ENCODE measurements at regions not wholly inside any gene's neighbourhood (a gene's known extent, or its start where the extent isn't known, plus 50 kb on each side); places are given as distances from the start of the nearest gene placed in this dataset.

DNA sequence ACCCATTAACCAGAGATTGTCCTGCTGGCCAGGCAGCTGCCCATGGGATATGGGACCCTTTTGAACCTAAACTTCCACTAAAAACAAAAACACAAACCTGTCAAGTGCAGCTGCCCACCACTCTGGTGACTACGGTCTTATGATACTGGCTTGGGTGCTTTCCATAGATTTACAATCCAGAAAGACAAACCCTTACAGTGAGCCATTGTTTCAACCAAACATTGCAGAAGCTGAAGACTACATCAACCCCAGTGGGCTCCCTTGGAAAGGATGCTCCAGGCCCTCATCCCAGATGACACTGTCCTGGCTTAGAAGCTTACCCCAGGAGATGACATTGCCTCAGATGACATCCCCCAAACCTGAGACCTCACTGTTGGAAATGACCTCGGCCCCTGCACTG lies 56.9 kb upstream of the WNT11 start:
- DNase-seq: no peak
- Histone ChIP-seq H3K27me3 (no peaks in the 10 kb centered on the region), H3K9me3 (no peaks in the 10 kb centered on the region), H3K4me3 (no peak overlapping the region), H3K36me3 (no peaks in the 10 kb centered on the region)

DNA sequence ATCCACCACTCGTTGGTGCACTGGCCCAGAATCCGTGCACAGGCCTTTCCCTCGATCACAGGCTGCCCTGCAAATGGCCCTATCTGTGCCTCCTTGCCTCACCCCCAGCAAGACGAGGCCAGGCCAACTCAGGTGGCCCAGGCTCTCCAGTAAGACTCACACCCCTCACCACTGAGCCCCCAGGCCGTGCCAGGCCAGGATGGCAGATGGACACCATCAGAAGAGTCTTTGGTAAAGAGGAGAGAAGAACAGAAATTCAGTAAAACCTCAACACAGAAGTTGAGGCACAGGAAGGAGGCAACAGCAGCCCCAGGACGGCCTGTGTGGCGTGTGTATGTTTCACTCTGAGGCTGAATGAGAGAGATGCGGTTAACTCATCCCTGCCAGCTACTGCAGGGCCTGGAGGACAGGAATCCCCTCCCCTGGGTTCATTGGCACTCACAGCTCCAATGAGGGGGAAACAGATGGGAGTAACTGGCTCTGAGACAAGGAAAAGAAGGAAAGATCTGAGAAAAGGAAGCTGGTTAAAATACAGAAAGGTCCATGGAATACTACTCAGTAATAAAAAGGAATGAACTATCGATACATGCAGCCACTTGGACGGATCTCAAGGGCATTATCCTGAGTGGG lies 54.1 kb upstream of the WNT11 start:
- Histone ChIP-seq H3K36me3 (no peaks in the 10 kb centered on the region), H3K9me3 (no peaks in the 10 kb centered on the region), H3K4me3 (no peak overlapping the region), H3K27me3 (no peaks in the 10 kb centered on the region)
- DNase-seq: no peak

DNA sequence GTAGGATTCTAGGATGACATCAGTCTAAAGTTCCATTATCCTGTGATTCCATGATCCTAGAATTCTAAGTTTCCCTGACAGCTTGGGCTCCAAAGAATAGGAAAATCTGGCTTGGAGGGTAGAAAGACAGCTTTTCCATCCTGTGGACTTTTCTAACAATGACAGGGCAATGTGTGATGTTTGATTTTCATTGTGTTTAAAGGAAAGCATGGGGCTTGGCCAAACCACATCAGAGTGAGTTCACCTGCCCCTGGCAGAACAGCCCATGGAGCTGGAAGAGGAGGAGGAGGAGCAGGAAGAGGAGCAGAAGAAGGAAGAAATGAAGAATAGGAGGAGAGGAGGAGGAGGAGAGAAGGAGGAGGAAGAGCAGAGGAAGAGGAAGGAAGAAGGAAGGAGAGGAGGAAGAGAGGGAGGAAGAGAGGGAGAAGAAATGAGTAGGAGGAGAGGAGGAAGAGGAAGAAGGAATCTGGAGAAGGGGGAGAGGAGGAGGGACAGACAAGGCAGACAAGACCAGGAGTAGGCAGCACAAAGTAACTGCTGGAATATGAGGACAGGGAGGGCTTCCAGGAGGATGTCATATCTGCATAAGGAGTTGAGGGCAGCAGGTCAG lies 53.1 kb upstream of the WNT11 start:
- Histone ChIP-seq H3K4me3 (no peak overlapping the region), H3K9me3 (no peaks in the 10 kb centered on the region), H3K27me3 (no peaks in the 10 kb centered on the region), H3K36me3 (no peaks in the 10 kb centered on the region)
- no peak for DNase-seq

DNA sequence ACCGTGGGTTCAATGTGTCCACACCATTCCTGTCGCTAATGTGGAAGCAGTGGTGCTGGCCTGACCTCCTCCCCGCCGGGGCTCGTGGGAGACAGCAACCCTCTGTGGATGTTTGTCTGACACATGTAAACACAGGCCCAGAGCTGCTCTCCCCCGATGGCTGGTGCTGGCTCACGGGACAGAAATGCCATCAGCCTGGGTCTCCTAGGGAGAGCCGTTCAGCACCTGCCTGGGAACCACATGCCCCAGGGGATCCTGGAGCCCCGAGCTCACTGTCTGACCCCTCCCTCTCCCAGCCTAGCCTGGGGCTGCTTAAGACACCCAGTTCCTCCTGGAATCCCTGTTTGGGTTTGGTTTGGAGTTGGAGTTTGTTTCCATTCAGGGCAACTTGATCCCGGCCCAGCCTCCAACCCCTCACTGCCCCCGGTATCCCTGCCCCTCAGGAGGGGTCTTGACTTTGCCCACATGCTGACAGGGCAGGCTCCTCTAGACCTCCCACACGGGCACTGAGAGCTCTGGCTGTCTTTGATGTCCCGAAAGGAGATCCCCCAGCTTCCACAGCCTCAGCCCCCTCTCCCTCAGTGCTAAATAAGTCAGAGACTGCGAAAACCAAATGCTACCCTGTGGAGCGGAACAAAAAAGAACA lies 50.9 kb upstream of the WNT11 start:
- no peak for DNase-seq
- Histone ChIP-seq H3K9me3 (no peaks in the 10 kb centered on the region), H3K36me3 (no peaks in the 10 kb centered on the region), H3K27me3 (no peaks in the 10 kb centered on the region), H3K4me3 (no peak overlapping the region)

DNA sequence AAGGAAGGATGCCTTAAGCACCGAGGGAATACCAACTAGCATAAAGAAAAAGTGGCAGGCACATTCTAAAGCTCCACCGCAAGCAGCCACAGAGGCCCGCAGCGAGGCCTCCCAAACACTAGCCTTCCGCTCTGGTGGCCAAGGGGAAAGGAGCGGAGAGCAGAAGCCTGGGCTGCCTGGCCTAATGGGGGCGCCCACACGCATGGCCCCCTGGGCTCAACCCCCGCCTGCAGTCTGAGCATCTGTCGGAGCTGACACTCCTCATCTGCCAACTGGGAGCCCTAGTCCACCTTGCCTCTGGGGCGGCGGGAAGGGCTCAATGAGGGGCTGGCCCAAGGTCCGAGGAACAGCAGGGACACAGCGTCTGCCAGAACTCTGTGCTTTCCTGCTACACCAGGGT lies 50.1 kb upstream of the WNT11 start:
- Histone ChIP-seq H3K36me3 (no peaks in the 10 kb centered on the region), H3K27me3 (no peaks in the 10 kb centered on the region), H3K9me3 (no peaks in the 10 kb centered on the region), H3K4me3 (no peak overlapping the region)
- DNase-seq: no peak

Data from MG63 (cell line).